Loucy (cell line): ENCODE measurements at regions not wholly inside any gene's neighbourhood (a gene's known extent, or its start where the extent isn't known, plus 50 kb on each side); places are given as distances from the start of the nearest gene placed in this dataset.

ENCODE experiments used
- H2AFZ ChIP-seq: fragments of 200-600 bp; sonication (generic); 2 replicates; pipeline ENCODE4 v1.6.0; 2016; ENCODE audit warnings: antibody characterized with exemption, mild to moderate bottlenecking, low read length, moderate library complexity
- H3F3A ChIP-seq: fragments of 200-600 bp; 2 replicates; pipeline ENCODE4 v1.6.0; 2016; ENCODE audit warnings: antibody characterized with exemption, low read depth, mild to moderate bottlenecking
- H3K27me3 ChIP-seq: fragments of 200-600 bp; sonication (generic); 2 replicates; pipeline ENCODE4 v1.6.1; 2014; ENCODE audit warnings: low read length, mild to moderate bottlenecking; ENCODE audit not compliant: insufficient read depth, poor library complexity, severe bottlenecking
- H3K36me3 ChIP-seq: fragments of 200-600 bp; sonication (generic); 2 replicates; pipeline ENCODE4 v1.6.1; 2016; ENCODE audit warnings: low read length; ENCODE audit not compliant: insufficient read depth
- H3K4me1 ChIP-seq: fragments of 200-600 bp; sonication (generic); 2 replicates; pipeline ENCODE4 v1.5.1; 2014; ENCODE audit warnings: low read length, mild to moderate bottlenecking; ENCODE audit not compliant: insufficient read depth, poor library complexity, severe bottlenecking
- H3K4me2 ChIP-seq: fragments of 200-600 bp; sonication (generic); 2 replicates; pipeline ENCODE4 v1.6.0; 2014; ENCODE audit warnings: antibody characterized with exemption, low read length, low read depth, mild to moderate bottlenecking; ENCODE audit not compliant: poor library complexity, severe bottlenecking
- H3K4me3 ChIP-seq: fragments of 200-600 bp; sonication (generic); 2 replicates; pipeline ENCODE4 v1.5.1; 2014; ENCODE audit warnings: low read length, mild to moderate bottlenecking, mixed read lengths; ENCODE audit not compliant: poor library complexity, severe bottlenecking
- H3K79me2 ChIP-seq: fragments of 200-600 bp; sonication (generic); 2 replicates; pipeline ENCODE4 v1.6.1; 2014; ENCODE audit warnings: low read length; ENCODE audit not compliant: insufficient read depth
- H3K9ac ChIP-seq: fragments of 200-600 bp; sonication (generic); 2 replicates; pipeline ENCODE4 v1.6.0; 2014; ENCODE audit warnings: mild to moderate bottlenecking, low read depth, low read length, moderate library complexity; ENCODE audit not compliant: poor library complexity, severe bottlenecking
- H3K9me2 ChIP-seq: fragments of 200-600 bp; sonication (generic); replicated peaks from 2 replicates; pipeline ENCODE4 v1.6.1; 2016; ENCODE audit warnings: low read depth, low read length, mixed read lengths
- H3K9me3 ChIP-seq: fragments of 200-600 bp; sonication (generic); 2 replicates; pipeline ENCODE4 v1.6.1; 2014; ENCODE audit warnings: mild to moderate bottlenecking, antibody characterized with exemption, low read length, low read depth; ENCODE audit not compliant: insufficient read depth
- H4K20me1 ChIP-seq: fragments of 200-600 bp; sonication (generic); 2 replicates; pipeline ENCODE4 v1.6.0; 2014; ENCODE audit warnings: antibody characterized with exemption, low read length, mild to moderate bottlenecking; ENCODE audit not compliant: insufficient read depth, poor library complexity, severe bottlenecking
- CTCF ChIP-seq: fragments of 200-600 bp; sonication (generic); conservative IDR thresholded peaks from 2 replicates; pipeline ENCODE4 v1.5.1; 2014; ENCODE audit warnings: mild to moderate bottlenecking, antibody characterized with exemption, low read length
- EZH2phosphoT487 ChIP-seq: fragments of 200-600 bp; IDR thresholded peaks from 2 replicates; pipeline ENCODE4 v1.6.1; 2018; ENCODE audit warnings: antibody characterized with exemption, mild to moderate bottlenecking, moderate library complexity, borderline replicate concordance

GRCh38 chr17:22515599-22515998 lies 823.3 kb downstream of the KCNJ18 start:
- no peaks in the 10 kb centered on the region for H4K20me1 ChIP-seq
- H3K27me3 ChIP-seq, result no peaks in the 10 kb centered on the region
- no peaks in the 10 kb centered on the region for H3K79me2 ChIP-seq
- no peak overlapping the region for H2AFZ ChIP-seq
- TF ChIP-seq CTCF, result no peak
- TF ChIP-seq EZH2phosphoT487, result no peak
- H3K9me3 ChIP-seq, result peaks cover 3% of the 10 kb centered on the region; the same call in 1 of the 2 replicates
- H3K4me2 ChIP-seq, result no peak overlapping the region
- no peaks in the 10 kb centered on the region for H3K4me1 ChIP-seq
- H3K9me2 ChIP-seq, result no peaks in the 10 kb centered on the region
- no peak overlapping the region for H3K9ac ChIP-seq
- H3K4me3 ChIP-seq, result no peak overlapping the region
- no peaks in the 10 kb centered on the region for H3F3A ChIP-seq
- H3K36me3 ChIP-seq, result no peaks in the 10 kb centered on the region

- H3K36me3 ChIP-seq, result no peaks in the 10 kb centered on the region
- H3K79me2 ChIP-seq, result no peaks in the 10 kb centered on the region
- H3K9ac ChIP-seq, result no peak overlapping the region
- no peak overlapping the region for H3K4me2 ChIP-seq
- no peak overlapping the region for H2AFZ ChIP-seq
- H3K9me3 ChIP-seq, result no peaks in the 10 kb centered on the region; the same call in 1 of the 2 replicates
- no peaks in the 10 kb centered on the region for H3K9me2 ChIP-seq
- no peaks in the 10 kb centered on the region for H4K20me1 ChIP-seq
- H3K4me1 ChIP-seq, result no peaks in the 10 kb centered on the region
- H3K27me3 ChIP-seq, result no peaks in the 10 kb centered on the region
- H3K4me3 ChIP-seq, result no peak overlapping the region
- H3F3A ChIP-seq, result no peaks in the 10 kb centered on the region
- TF ChIP-seq EZH2phosphoT487 (no peak), CTCF (no peak)
Observed at GRCh38 chr17:22516861-22517636, 824.7 kb downstream of the KCNJ18 start.

GRCh38 chr17:22517716-22518115 lies 825.4 kb downstream of the KCNJ18 start:
- Histone ChIP-seq H3K9me3 (no peaks in the 10 kb centered on the region; the same call in 1 of the 2 replicates), H2AFZ (no peak overlapping the region), H4K20me1 (no peaks in the 10 kb centered on the region), H3K4me1 (no peaks in the 10 kb centered on the region), H3K4me3 (no peak overlapping the region), H3F3A (no peaks in the 10 kb centered on the region), H3K9ac (no peak overlapping the region), H3K4me2 (no peak overlapping the region), H3K9me2 (no peaks in the 10 kb centered on the region), H3K36me3 (no peaks in the 10 kb centered on the region), H3K27me3 (no peaks in the 10 kb centered on the region), H3K79me2 (no peaks in the 10 kb centered on the region)
- no peak for TF ChIP-seq EZH2phosphoT487
- no peak for TF ChIP-seq CTCF
